ENCODE measurements at regions not wholly inside any gene's neighbourhood (a gene's known extent, or its start where the extent isn't known, plus 50 kb on each side); places are given as distances from the start of the nearest gene placed in this dataset.

GRCh38 chrX:7219153-7219705 lies 71.3 kb upstream of the PUDP start:
- Histone ChIP-seq H2BK12ac (ENCODE audit: low read length in 2 of 2) (no peak overlapping the region), H3K14ac (ENCODE audit: low read length in 2 of 2) (no peak overlapping the region)
- 82% methylated on average over 6 of the region's 7 CpGs for WGBS

GRCh38 chrX:7218321-7219152 lies 70.6 kb upstream of the PUDP start:
- no peak overlapping the region for H2BK5ac ChIP-seq (ENCODE audit: low read depth, low read length, poor library complexity, severe bottlenecking)
- no peak overlapping the region for H3K27ac ChIP-seq (ENCODE audit: low read length, poor library complexity, severe bottlenecking)
- H3K14ac ChIP-seq (ENCODE audit: low read length in 2 of 2) = no peak overlapping the region
- H3K4me2 ChIP-seq (ENCODE audit: low read length, poor library complexity, severe bottlenecking) = no peak overlapping the region
- no peak overlapping the region for H2AK5ac ChIP-seq (ENCODE audit: low read length, severe bottlenecking)
- no peak for DNase-seq
- H3K9ac ChIP-seq (ENCODE audit: low read length) = no peak overlapping the region
- no peak overlapping the region for H2BK15ac ChIP-seq (ENCODE audit: low read depth, poor library complexity, severe bottlenecking)
- H4K91ac ChIP-seq (ENCODE audit: low read length) = no peak overlapping the region
- H2BK12ac ChIP-seq (ENCODE audit: low read length in 2 of 2) = no peak overlapping the region
- no peaks in the 10 kb centered on the region for H3K9me3 ChIP-seq (ENCODE audit: control insufficient read depth, low read length)
- no peak overlapping the region for H3K4me3 ChIP-seq (ENCODE audit: insufficient read depth in 1 of 2, low read depth in 1 of 2, low read length in 2 of 2)
- H3K4me1 ChIP-seq (ENCODE audit: control insufficient read depth, insufficient read depth, low read depth, low read length) = no peaks in the 10 kb centered on the region
- no peak overlapping the region for H2AFZ ChIP-seq (ENCODE audit: low read depth, low read length)
- H3K18ac ChIP-seq (ENCODE audit: low read depth in 1 of 2, low read length in 2 of 2) = no peak overlapping the region
- H3K27me3 ChIP-seq (ENCODE audit: control insufficient read depth in 1 of 2, insufficient read depth in 1 of 2, low read length in 2 of 2) = no peaks in the 10 kb centered on the region
- H2BK120ac ChIP-seq (ENCODE audit: low read depth, low read length) = no peak overlapping the region
- H3K4ac ChIP-seq (ENCODE audit: low read depth in 1 of 2, low read length in 2 of 2) = no peak overlapping the region
- H4K8ac ChIP-seq (ENCODE audit: low read length) = no peak overlapping the region
- H3K79me1 ChIP-seq (replicated peaks; ENCODE audit: low read length, poor library complexity, severe bottlenecking) = no peaks in the 10 kb centered on the region
- H3K23ac ChIP-seq (ENCODE audit: low read length in 2 of 2) = no peak overlapping the region
- WGBS = 93% methylated on average over 6 of the region's 8 CpGs
- no peaks in the 10 kb centered on the region for H3K36me3 ChIP-seq (ENCODE audit: control insufficient read depth in 1 of 2, insufficient read depth in 2 of 2, low read depth in 1 of 2, low read length in 2 of 2)

More at GRCh38 chrX:7219153-7219705, 71.3 kb upstream of the PUDP start:
- H3K27me3 ChIP-seq (ENCODE audit: control insufficient read depth in 1 of 2, insufficient read depth in 1 of 2, low read length in 2 of 2) = no peaks in the 10 kb centered on the region
- H3K23ac ChIP-seq (ENCODE audit: low read length in 2 of 2) = no peak overlapping the region
- H3K4me1 ChIP-seq (ENCODE audit: control insufficient read depth, insufficient read depth, low read depth, low read length) = no peaks in the 10 kb centered on the region
- H2AFZ ChIP-seq (ENCODE audit: low read depth, low read length) = no peak overlapping the region
- no peak overlapping the region for H3K4me3 ChIP-seq (ENCODE audit: insufficient read depth in 1 of 2, low read depth in 1 of 2, low read length in 2 of 2)
- no peak overlapping the region for H3K9ac ChIP-seq (ENCODE audit: low read length)
- no peak overlapping the region for H2BK15ac ChIP-seq (ENCODE audit: low read depth, poor library complexity, severe bottlenecking)
- H3K27ac ChIP-seq (ENCODE audit: low read length, poor library complexity, severe bottlenecking) = no peak overlapping the region
- no peaks in the 10 kb centered on the region for H3K9me3 ChIP-seq (ENCODE audit: control insufficient read depth, low read length)
- no peak overlapping the region for H2BK5ac ChIP-seq (ENCODE audit: low read depth, low read length, poor library complexity, severe bottlenecking)
- H3K36me3 ChIP-seq (ENCODE audit: control insufficient read depth in 1 of 2, insufficient read depth in 2 of 2, low read depth in 1 of 2, low read length in 2 of 2) = no peaks in the 10 kb centered on the region
- H4K8ac ChIP-seq (ENCODE audit: low read length) = no peak overlapping the region
- DNase-seq = no peak
- H2BK120ac ChIP-seq (ENCODE audit: low read depth, low read length) = no peak overlapping the region
- H3K4me2 ChIP-seq (ENCODE audit: low read length, poor library complexity, severe bottlenecking) = no peak overlapping the region
- no peak overlapping the region for H3K4ac ChIP-seq (ENCODE audit: low read depth in 1 of 2, low read length in 2 of 2)
- H3K79me1 ChIP-seq (replicated peaks; ENCODE audit: low read length, poor library complexity, severe bottlenecking) = no peaks in the 10 kb centered on the region
- no peak overlapping the region for H2AK5ac ChIP-seq (ENCODE audit: low read length, severe bottlenecking)
- no peak overlapping the region for H3K18ac ChIP-seq (ENCODE audit: low read depth in 1 of 2, low read length in 2 of 2)
- no peak overlapping the region for H4K91ac ChIP-seq (ENCODE audit: low read length)

- no peak overlapping the region for H3K27ac ChIP-seq (ENCODE audit: low read length, poor library complexity, severe bottlenecking)
- H2BK5ac ChIP-seq (ENCODE audit: low read depth, low read length, poor library complexity, severe bottlenecking) = no peak overlapping the region
- no peak overlapping the region for H3K18ac ChIP-seq (ENCODE audit: low read depth in 1 of 2, low read length in 2 of 2)
- H3K23ac ChIP-seq (ENCODE audit: low read length in 2 of 2) = no peak overlapping the region
- no peak overlapping the region for H3K14ac ChIP-seq (ENCODE audit: low read length in 2 of 2)
- no peak overlapping the region for H3K4me2 ChIP-seq (ENCODE audit: low read length, poor library complexity, severe bottlenecking)
- H3K4ac ChIP-seq (ENCODE audit: low read depth in 1 of 2, low read length in 2 of 2) = no peak overlapping the region
- no peaks in the 10 kb centered on the region for H3K79me1 ChIP-seq (replicated peaks; ENCODE audit: low read length, poor library complexity, severe bottlenecking)
- no peak overlapping the region for H2AFZ ChIP-seq (ENCODE audit: low read depth, low read length)
- no peak overlapping the region for H4K8ac ChIP-seq (ENCODE audit: low read length)
- H3K36me3 ChIP-seq (ENCODE audit: control insufficient read depth in 1 of 2, insufficient read depth in 2 of 2, low read depth in 1 of 2, low read length in 2 of 2) = no peaks in the 10 kb centered on the region
- no peak overlapping the region for H3K9ac ChIP-seq (ENCODE audit: low read length)
- DNase-seq = no peak
- no peak overlapping the region for H2AK5ac ChIP-seq (ENCODE audit: low read length, severe bottlenecking)
- H3K27me3 ChIP-seq (ENCODE audit: control insufficient read depth in 1 of 2, insufficient read depth in 1 of 2, low read length in 2 of 2) = no peaks in the 10 kb centered on the region
- no peak overlapping the region for H4K91ac ChIP-seq (ENCODE audit: low read length)
- 86% methylated on average over 4 of the region's 6 CpGs for WGBS
- no peak overlapping the region for H2BK12ac ChIP-seq (ENCODE audit: low read length in 2 of 2)
- no peaks in the 10 kb centered on the region for H3K9me3 ChIP-seq (ENCODE audit: control insufficient read depth, low read length)
- no peak overlapping the region for H2BK120ac ChIP-seq (ENCODE audit: low read depth, low read length)
- no peak overlapping the region for H2BK15ac ChIP-seq (ENCODE audit: low read depth, poor library complexity, severe bottlenecking)
- H3K4me3 ChIP-seq (ENCODE audit: insufficient read depth in 1 of 2, low read depth in 1 of 2, low read length in 2 of 2) = no peak overlapping the region
- no peaks in the 10 kb centered on the region for H3K4me1 ChIP-seq (ENCODE audit: control insufficient read depth, insufficient read depth, low read depth, low read length)
Observed at GRCh38 chrX:7216981-7217587, 69.1 kb upstream of the PUDP start.

- Histone ChIP-seq H3K9ac (ENCODE audit: low read length) (no peak overlapping the region), H3K18ac (ENCODE audit: low read depth in 1 of 2, low read length in 2 of 2) (no peak overlapping the region), H2BK12ac (ENCODE audit: low read length in 2 of 2) (no peak overlapping the region), H3K79me1 (replicated peaks; ENCODE audit: low read length, poor library complexity, severe bottlenecking) (no peaks in the 10 kb centered on the region), H2BK120ac (ENCODE audit: low read depth, low read length) (no peak overlapping the region), H3K9me3 (ENCODE audit: control insufficient read depth, low read length) (no peaks in the 10 kb centered on the region), H4K8ac (ENCODE audit: low read length) (no peak overlapping the region), H2AK5ac (ENCODE audit: low read length, severe bottlenecking) (no peak overlapping the region), H3K27me3 (ENCODE audit: control insufficient read depth in 1 of 2, insufficient read depth in 1 of 2, low read length in 2 of 2) (no peaks in the 10 kb centered on the region), H3K36me3 (ENCODE audit: control insufficient read depth in 1 of 2, insufficient read depth in 2 of 2, low read depth in 1 of 2, low read length in 2 of 2) (no peaks in the 10 kb centered on the region), H4K91ac (ENCODE audit: low read length) (no peak overlapping the region), H2BK15ac (ENCODE audit: low read depth, poor library complexity, severe bottlenecking) (no peak overlapping the region), H3K27ac (ENCODE audit: low read length, poor library complexity, severe bottlenecking) (no peak overlapping the region), H3K4me2 (ENCODE audit: low read length, poor library complexity, severe bottlenecking) (no peak overlapping the region), H3K4ac (ENCODE audit: low read depth in 1 of 2, low read length in 2 of 2) (no peak overlapping the region), H3K4me3 (ENCODE audit: insufficient read depth in 1 of 2, low read depth in 1 of 2, low read length in 2 of 2) (no peak overlapping the region), H2AFZ (ENCODE audit: low read depth, low read length) (no peak overlapping the region), H2BK5ac (ENCODE audit: low read depth, low read length, poor library complexity, severe bottlenecking) (no peak overlapping the region), H3K4me1 (ENCODE audit: control insufficient read depth, insufficient read depth, low read depth, low read length) (no peaks in the 10 kb centered on the region), H3K14ac (ENCODE audit: low read length in 2 of 2) (no peak overlapping the region), H3K23ac (ENCODE audit: low read length in 2 of 2) (no peak overlapping the region)
- no peak for DNase-seq
Observed at GRCh38 chrX:7215842-7216241, 67.9 kb upstream of the PUDP start.

Data from mesenchymal stem cell (in vitro differentiated cells and primary cell).